PFSK-1 (cell line): ENCODE measurements at regions not wholly inside any gene's neighbourhood (a gene's known extent, or its start where the extent isn't known, plus 50 kb on each side); places are given as distances from the start of the nearest gene placed in this dataset.

Experiments
- FOXP2 ChIP-seq: optimal IDR thresholded peaks from 2 replicates; pipeline ENCODE3; 2011; ENCODE audit warnings: borderline replicate concordance, control low read depth, inconsistent platforms; ENCODE audit not compliant: insufficient read depth; ENCODE audit errors: extremely low read length, extremely low read depth
- POLR2AphosphoS5 ChIP-seq: IDR thresholded peaks from 2 replicates; pipeline ENCODE4 v1.6.1; 2012; ENCODE audit warnings: low read depth, mild to moderate bottlenecking, control low read depth, low read length, moderate library complexity
- SIN3A ChIP-seq: IDR thresholded peaks from 2 replicates; pipeline ENCODE4 v1.6.1; 2012; ENCODE audit warnings: mild to moderate bottlenecking, low read length, moderate library complexity, borderline replicate concordance; ENCODE audit not compliant: insufficient read depth
- TAF1 ChIP-seq: IDR thresholded peaks from 2 replicates; pipeline ENCODE4 v1.6.1; 2012; ENCODE audit warnings: low read length, control low read depth, borderline replicate concordance; ENCODE audit not compliant: insufficient read depth
- TF ChIP-seq, protein P1 (sequence below), 2 experiments: IDR thresholded peaks; 2 replicates each; pipeline versions ENCODE4 v1.6.1 to v1.8.0; 2011 to 2012; ENCODE audit warnings: low read depth in 2 of 2, low read length in 2 of 2, control low read depth in 1 of 2, inconsistent platforms in 1 of 2, mild to moderate bottlenecking in 1 of 2, moderate library complexity in 1 of 2; ENCODE audit not compliant: insufficient read depth in 1 of 2

GRCh38 chr4:137775701-137776100 is 243.4 kb upstream of the PCDH18 start:
- TF ChIP-seq POLR2AphosphoS5, result no peak
- TF ChIP-seq, protein P1, sequence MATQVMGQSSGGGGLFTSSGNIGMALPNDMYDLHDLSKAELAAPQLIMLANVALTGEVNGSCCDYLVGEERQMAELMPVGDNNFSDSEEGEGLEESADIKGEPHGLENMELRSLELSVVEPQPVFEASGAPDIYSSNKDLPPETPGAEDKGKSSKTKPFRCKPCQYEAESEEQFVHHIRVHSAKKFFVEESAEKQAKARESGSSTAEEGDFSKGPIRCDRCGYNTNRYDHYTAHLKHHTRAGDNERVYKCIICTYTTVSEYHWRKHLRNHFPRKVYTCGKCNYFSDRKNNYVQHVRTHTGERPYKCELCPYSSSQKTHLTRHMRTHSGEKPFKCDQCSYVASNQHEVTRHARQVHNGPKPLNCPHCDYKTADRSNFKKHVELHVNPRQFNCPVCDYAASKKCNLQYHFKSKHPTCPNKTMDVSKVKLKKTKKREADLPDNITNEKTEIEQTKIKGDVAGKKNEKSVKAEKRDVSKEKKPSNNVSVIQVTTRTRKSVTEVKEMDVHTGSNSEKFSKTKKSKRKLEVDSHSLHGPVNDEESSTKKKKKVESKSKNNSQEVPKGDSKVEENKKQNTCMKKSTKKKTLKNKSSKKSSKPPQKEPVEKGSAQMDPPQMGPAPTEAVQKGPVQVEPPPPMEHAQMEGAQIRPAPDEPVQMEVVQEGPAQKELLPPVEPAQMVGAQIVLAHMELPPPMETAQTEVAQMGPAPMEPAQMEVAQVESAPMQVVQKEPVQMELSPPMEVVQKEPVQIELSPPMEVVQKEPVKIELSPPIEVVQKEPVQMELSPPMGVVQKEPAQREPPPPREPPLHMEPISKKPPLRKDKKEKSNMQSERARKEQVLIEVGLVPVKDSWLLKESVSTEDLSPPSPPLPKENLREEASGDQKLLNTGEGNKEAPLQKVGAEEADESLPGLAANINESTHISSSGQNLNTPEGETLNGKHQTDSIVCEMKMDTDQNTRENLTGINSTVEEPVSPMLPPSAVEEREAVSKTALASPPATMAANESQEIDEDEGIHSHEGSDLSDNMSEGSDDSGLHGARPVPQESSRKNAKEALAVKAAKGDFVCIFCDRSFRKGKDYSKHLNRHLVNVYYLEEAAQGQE (IDR thresholded peaks at IDR 0.05; ENCODE audit: insufficient read depth in 1 of 2, low read depth in 2 of 2, low read length in 2 of 2), result no peak
- no peak for TF ChIP-seq SIN3A
- no peak for TF ChIP-seq FOXP2
- TF ChIP-seq TAF1, result no peak
